ENCODE measurements at regions not wholly inside any gene's neighbourhood (a gene's known extent, or its start where the extent isn't known, plus 50 kb on each side); places are given as distances from the start of the nearest gene placed in this dataset.

- no peak overlapping the region for H3K27ac ChIP-seq (replicated peaks)
- no peak for DNase-seq (ENCODE audit: low read depth in 1 of 2, low spot score in 1 of 2)
- no peak for TF ChIP-seq POLR2AphosphoS5 (IDR thresholded peaks at IDR 0.05; ENCODE audit: low read depth)
- TF ChIP-seq, protein P1, sequence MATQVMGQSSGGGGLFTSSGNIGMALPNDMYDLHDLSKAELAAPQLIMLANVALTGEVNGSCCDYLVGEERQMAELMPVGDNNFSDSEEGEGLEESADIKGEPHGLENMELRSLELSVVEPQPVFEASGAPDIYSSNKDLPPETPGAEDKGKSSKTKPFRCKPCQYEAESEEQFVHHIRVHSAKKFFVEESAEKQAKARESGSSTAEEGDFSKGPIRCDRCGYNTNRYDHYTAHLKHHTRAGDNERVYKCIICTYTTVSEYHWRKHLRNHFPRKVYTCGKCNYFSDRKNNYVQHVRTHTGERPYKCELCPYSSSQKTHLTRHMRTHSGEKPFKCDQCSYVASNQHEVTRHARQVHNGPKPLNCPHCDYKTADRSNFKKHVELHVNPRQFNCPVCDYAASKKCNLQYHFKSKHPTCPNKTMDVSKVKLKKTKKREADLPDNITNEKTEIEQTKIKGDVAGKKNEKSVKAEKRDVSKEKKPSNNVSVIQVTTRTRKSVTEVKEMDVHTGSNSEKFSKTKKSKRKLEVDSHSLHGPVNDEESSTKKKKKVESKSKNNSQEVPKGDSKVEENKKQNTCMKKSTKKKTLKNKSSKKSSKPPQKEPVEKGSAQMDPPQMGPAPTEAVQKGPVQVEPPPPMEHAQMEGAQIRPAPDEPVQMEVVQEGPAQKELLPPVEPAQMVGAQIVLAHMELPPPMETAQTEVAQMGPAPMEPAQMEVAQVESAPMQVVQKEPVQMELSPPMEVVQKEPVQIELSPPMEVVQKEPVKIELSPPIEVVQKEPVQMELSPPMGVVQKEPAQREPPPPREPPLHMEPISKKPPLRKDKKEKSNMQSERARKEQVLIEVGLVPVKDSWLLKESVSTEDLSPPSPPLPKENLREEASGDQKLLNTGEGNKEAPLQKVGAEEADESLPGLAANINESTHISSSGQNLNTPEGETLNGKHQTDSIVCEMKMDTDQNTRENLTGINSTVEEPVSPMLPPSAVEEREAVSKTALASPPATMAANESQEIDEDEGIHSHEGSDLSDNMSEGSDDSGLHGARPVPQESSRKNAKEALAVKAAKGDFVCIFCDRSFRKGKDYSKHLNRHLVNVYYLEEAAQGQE (IDR thresholded peaks at IDR 0.05; ENCODE audit: insufficient replicate concordance, low read depth) = no peak
- TF ChIP-seq GABPA (IDR thresholded peaks at IDR 0.05; ENCODE audit: low read depth) = no peak
- TF ChIP-seq SPI1 (IDR thresholded peaks at IDR 0.05; ENCODE audit: borderline replicate concordance, low read depth) = no peak
- TF ChIP-seq CTCF (IDR thresholded peaks at IDR 0.05; ENCODE audit: insufficient read depth, low read length) = no peak
- no peak overlapping the region for H3K4me3 ChIP-seq (replicated peaks; ENCODE audit: insufficient read depth, low read length)
- peaks cover 3% of the 10 kb centered on the region for H3K27me3 ChIP-seq (ENCODE audit: insufficient read depth, poor library complexity, severe bottlenecking)
Observed at GRCh38 chr5:169412831-169413230, 111.9 kb upstream of the SLIT3 start.

GRCh38 chr5:169411786-169412430 is 111.0 kb upstream of the SLIT3 start:
- no peak overlapping the region for H3K4me3 ChIP-seq (replicated peaks; ENCODE audit: insufficient read depth, low read length)
- TF ChIP-seq SPI1 (IDR thresholded peaks at IDR 0.05; ENCODE audit: borderline replicate concordance, low read depth) (no peak), GABPA (IDR thresholded peaks at IDR 0.05; ENCODE audit: low read depth) (no peak), POLR2AphosphoS5 (IDR thresholded peaks at IDR 0.05; ENCODE audit: low read depth) (no peak), CTCF (IDR thresholded peaks at IDR 0.05; ENCODE audit: insufficient read depth, low read length) (no peak)
- TF ChIP-seq, protein P1 (IDR thresholded peaks at IDR 0.05; ENCODE audit: insufficient replicate concordance, low read depth) = no peak
- no peak overlapping the region for H3K27ac ChIP-seq (replicated peaks)
- peaks cover 3% of the 10 kb centered on the region for H3K27me3 ChIP-seq (ENCODE audit: insufficient read depth, poor library complexity, severe bottlenecking)
- no peak for DNase-seq (ENCODE audit: low read depth in 1 of 2, low spot score in 1 of 2)

GRCh38 chr5:169410996-169411783 is 110.3 kb upstream of the SLIT3 start:
- Histone ChIP-seq H3K27me3 (ENCODE audit: insufficient read depth, poor library complexity, severe bottlenecking) (peaks cover 3% of the 10 kb centered on the region), H3K4me3 (replicated peaks; ENCODE audit: insufficient read depth, low read length) (no peak overlapping the region), H3K27ac (replicated peaks) (no peak overlapping the region)
- no peak for DNase-seq (ENCODE audit: low read depth in 1 of 2, low spot score in 1 of 2)
- TF ChIP-seq CTCF (IDR thresholded peaks at IDR 0.05; ENCODE audit: insufficient read depth, low read length) (no peak), SPI1 (IDR thresholded peaks at IDR 0.05; ENCODE audit: borderline replicate concordance, low read depth) (no peak), GABPA (IDR thresholded peaks at IDR 0.05; ENCODE audit: low read depth) (no peak)
- TF ChIP-seq, protein P1 (IDR thresholded peaks at IDR 0.05; ENCODE audit: insufficient replicate concordance, low read depth) = no peak

Data from HL-60 (cell line).